GM19463 (cell line): ENCODE measurements at regions not wholly inside any gene's neighbourhood (a gene's known extent, or its start where the extent isn't known, plus 50 kb on each side); places are given as distances from the start of the nearest gene placed in this dataset.
"Not testable (repeated sequence)": the region's sequence is repeated elsewhere in the genome, so short reads cannot be mapped to it uniquely, and the experiment has no call there.

Source experiments
- ATAC-seq: cut with Tn5 transposase; IDR thresholded peaks from one replicate; pipeline ENCODE4 v1.9.1; 2021; ENCODE audit warnings: mild to moderate bottlenecking, moderate library complexity; ENCODE audit not compliant: unreplicated experiment

DNA sequence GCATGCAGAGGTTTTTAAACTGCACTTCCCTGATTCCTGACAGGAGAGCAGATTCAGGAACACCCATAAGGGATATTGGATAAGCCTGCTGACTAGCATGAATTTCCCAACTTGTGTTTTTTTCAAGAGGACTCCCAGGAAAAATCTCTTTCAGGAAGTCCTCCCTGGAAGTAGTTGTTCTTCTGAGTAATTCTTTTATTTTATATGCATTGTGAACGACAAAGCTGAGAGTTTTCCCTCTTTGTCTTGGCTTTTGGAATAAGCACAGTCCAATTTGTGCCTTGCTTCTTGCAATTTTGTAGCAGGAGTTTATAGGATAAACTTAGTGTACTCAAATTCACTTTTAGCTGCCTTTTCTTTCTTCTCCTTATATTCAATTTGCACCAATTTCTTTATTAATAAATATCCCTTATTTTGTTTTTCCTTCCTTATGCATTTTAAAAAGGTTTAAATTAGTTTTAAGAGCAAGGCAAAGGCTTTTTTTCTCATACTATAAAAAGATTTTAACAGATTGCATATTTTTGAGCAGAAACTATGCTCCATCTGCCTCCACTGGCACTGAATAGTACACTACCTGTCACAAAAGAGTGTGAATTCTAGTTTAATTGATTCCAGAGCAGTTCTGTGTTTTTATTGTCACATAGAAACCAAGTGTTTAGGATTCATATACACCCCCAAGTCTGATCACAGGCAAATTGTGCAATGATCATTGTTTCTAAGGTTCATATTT, 543.3 kb upstream of the SPRY2 start:
- ATAC-seq: no peak

DNA sequence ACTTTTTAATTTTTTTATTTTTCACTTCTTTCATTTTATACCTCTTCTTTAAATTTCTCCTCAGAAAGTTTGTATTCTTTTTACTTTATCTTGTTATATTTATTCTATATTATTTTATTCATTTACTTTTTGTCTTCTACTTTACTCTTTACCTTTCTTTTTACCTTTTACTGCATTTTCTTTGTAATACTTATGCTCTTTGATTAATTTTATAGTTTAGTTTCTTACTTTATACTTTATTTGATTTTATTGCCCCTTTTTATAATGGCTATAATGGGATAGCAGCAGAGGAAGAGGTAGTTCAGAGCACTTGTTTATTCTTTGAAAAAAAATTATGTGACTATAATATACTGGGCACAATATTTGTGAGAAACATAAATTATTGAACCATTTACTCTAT, 542.6 kb upstream of the SPRY2 start:
- ATAC-seq: no peak

DNA sequence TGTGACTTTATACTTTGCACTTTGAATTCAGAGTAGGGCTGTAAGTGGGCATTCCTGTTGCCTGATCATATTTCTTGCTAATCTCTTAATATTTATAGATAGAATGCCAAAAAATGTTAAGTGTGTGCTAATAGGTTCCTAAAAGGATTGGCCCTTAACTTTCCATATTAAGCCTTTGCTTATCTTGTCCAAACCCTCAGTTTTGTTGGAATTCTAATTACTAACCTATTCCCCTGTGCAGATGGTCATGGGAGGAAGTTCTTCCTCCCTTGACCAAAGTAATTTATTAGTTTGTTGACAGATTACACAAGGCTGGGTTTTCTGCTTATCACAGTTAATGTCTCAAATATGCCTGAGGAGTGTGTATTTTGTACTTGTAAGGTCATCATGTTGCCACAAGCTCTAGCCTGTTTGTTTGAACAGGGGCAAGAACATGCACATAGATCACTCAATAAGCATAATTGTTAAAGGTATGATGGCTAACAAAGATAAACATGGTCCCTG, 541.1 kb upstream of the SPRY2 start:
- no peak for ATAC-seq

DNA sequence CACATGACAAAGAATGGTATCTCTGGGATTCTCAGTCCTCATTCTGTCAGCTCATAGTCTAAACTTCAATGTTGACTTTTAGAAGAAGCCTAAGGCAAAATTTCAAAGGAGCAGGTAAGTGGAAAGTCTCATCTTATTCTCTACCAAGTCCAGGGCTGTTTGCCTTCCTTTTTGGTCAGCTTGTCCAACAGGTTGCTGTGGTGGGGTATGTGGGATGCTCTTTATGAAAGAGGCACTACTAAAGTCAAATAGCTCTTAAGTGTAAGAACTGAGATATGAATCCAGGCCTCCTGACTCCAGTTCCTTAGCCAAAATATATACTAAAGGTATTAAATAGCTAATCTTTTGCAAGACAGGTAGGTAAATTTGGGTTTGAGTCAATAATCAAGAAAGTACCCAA, 540.6 kb upstream of the SPRY2 start:
- no peak for ATAC-seq

DNA sequence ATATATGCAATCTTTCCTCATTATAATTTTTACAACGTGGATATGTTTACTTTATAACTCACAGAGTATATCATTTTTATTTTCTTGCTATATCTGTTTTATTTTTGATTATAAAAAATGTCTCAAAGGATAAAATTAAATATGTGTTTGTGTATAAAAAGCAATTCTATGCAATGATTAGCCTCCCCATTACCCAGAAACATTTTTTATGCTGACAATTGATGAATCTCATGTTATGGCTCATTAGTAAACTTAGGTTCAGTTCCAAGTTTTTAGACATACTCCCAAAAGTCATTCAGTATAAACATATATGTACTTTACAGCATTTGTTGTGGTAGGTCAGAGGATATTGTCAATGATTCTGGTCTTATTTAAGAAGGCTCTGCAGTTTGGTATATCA, 540.1 kb upstream of the SPRY2 start:
- ATAC-seq: no peak

DNA sequence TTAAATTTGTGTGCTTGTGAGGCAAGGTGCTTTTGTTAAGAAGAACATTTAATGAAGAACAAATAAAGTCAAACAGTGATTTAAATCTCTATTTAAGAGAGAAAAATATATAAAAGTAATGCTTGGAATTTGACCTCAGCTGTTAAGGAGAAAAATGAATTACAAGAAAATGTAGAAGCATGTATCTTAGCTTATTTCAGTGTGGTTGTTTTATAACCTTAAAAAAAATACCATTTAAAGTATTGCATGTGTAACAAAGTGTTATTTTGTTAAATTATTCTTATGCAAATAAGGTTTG, 537.0 kb upstream of the SPRY2 start:
- ATAC-seq: no peak

DNA sequence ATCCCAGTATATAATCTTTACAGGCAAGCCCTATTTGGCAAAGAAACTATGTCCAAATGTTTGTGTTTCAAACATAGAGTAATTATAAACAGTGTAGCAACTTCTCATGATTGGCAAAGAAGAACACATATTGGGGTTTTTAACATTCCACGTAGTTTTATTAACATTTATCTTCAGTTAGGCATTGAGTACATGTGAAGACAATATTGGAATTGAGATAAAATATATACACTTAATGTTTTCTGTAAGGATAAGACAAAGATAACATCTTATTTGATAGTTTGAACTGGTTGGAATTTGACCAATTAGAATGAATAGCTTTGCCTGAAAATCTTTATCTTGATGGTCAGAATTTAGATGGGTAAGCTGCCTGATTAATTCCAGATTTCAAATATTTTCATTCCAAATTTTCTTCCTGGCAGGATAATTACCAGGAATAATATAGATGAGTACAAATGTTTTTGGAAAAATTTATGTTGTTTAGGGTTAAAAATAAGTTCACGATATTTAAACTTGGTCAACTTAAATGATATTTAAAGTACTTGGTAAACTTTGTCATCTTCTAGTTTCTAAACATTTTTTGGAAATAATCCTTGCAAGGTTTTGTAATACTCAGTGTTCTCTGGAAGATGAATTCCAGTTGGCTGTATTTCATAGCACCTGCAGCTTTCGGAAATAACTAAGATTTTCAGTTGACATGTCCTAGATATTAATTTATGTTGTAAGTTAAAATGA, 536.5 kb upstream of the SPRY2 start:
- no peak for ATAC-seq

DNA sequence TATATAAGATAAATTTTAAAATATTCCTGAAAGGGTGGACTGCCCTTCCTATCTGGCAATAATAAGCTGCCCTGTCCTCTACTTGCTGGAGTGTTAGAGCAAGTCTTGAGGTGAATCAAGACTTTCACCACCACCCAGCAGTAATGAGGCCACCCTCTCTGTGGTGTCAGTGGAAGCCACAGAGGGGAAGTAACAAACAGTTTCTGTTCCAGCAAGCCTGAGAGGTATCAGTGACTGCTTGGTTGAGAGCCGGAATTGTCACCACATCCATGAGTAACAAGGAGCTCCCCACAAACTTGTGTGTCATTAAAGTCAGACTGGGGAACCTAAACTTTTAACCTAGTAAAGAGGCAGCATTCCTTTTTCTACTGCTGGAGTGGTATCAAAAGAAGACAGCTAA, 532.7 kb upstream of the SPRY2 start:
- peak; percentile 98 for ATAC-seq

DNA sequence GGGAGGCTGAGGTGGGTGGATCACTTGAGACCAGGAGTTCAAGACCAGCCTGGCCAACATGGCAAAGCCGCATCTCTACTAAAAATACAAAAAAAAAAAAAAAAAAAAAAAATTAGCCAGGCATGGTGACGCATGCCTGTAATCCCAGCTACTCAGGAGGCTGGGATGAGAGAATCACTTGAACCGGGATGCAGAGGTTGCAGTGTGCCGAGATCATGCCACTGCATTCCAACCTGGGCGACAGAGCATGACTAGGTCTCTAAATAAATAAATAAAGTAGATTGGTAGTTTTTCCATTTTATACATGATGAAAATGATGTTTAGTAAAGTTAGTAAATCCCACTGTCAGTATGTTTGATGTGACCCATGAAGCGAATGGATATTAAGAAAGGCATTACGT, 531.0 kb upstream of the SPRY2 start:
- ATAC-seq: not testable (repeated sequence)

DNA sequence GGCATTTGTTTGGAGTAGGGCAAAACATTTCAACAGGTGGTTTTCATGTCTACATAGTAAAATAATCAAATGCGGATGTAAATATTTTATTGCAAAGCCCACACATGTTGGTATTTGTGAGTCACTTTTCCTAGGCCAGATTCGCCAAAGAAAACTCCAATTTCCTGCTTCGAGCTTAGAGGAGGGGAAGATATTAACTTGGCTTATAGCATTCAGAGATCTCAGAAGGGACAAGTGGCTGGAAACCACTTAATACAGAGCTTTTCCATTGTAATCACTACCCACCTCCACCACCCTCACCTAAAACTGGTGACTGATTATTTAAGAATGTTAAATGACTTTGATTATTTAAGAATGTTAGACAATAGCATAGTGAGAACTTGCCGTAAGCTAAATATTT, 530.6 kb upstream of the SPRY2 start:
- no peak for ATAC-seq

DNA sequence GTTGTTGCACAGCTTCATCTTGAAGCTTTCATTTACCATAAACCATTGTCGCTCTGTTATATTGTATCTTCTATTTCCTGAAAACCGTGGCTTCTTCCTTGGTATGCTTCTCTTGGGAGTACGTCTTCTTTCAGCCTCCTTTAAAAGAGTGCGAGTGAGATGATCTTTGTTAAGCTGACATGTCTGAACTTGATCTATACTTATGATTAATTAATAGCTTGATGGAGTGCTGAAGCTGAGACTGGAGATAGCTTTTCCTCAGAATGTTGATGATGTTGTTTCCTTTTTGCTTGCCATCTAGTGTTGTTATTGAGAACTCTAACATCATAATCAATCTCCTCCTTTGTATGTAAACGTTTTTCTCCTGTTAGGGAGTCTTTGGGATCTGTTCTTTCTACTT, 529.3 kb upstream of the SPRY2 start:
- ATAC-seq: no peak

DNA sequence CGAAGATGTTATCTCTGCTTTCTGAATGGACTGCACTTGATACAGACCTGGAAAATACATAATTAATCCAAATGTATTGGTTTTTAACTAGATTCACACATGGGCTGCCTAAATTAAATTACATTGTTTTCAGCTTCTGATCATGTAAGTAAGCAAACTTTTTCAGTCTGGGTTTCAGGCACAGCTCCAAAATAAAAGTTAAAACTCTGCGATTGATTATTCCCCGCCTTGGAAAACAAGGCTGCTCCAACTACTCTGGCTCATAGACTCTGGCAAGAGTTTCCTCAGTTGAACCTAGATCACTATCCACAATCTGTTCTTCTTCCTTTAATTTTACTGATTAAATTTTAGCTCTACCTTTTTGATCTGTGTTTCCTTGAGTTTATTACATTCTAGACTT, 526.0 kb upstream of the SPRY2 start:
- no peak for ATAC-seq

DNA sequence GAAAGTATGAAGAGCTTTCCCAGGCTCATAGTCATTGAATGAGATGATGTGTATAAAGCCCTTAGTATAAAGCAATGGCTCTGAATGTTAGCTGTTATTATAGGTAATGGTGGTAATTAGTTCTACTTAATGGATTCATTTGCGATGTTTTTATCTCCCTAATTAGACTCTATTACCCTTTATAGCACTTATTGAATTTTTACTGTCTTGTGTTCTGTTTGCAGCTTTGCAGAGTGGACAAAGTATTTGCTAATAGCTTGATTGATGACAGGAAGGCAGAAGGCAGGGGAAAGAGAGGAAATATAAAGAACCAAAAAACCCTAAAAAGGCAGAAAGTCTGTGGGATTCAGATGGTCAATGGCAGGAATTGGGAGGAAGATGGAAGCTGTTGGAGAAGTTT, 524.4 kb upstream of the SPRY2 start:
- no peak for ATAC-seq

DNA sequence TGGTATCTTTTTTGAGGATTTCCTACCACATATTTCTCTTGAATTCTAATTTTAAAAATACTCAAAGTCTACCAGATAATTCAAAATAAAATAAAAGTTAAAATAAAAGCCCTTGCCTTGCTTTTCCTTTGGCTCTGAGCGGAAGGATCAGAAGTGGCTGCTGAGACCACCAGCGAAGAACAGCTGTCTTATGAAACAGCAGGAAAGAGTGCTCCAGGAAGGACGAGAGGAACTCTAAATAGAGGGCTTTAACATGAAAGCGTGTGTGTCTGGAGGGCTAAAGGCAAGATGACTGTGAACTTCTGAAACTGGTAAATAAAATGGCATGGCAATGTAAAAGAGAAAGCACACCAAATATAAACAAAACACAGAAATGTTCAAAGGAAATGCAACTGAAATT, 521.5 kb upstream of the SPRY2 start:
- no peak for ATAC-seq

DNA sequence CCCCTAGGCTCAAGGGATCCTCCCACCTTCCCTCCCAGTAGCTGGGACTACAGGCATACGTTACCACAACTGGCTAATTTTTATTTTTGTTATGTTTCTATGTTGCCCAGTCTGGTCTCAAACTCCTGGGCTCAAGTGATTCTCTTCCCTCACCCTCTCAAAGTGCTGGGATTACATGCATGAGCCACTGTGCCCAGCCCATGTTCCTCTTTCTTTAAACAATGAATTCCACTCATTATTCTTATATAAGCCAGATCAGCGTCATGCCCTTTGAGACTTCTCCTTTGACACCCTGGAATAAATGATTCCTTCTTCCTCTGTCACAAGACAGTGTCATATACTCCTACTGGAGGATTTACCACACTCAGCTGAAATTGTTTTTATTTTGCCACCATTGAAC, 519.9 kb upstream of the SPRY2 start:
- ATAC-seq: no peak

DNA sequence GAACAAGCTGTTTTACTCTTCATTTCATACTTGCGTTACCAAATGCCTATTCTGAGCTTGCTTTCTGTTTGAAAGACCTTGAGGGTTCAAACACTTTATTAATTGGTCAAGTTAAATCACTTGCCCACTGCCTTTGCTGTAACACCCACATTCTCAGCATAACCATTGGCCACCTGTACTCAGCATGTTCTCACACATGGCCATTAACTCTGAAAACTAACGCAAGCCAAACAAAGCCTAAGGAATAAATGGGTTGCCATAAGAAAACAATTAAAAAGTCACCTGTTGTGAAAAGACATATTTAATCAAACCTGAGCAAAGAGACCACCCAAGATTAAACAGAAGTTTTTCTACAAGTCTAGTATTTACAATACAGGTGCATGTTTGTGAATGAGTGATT, 517.2 kb upstream of the SPRY2 start:
- no peak for ATAC-seq

DNA sequence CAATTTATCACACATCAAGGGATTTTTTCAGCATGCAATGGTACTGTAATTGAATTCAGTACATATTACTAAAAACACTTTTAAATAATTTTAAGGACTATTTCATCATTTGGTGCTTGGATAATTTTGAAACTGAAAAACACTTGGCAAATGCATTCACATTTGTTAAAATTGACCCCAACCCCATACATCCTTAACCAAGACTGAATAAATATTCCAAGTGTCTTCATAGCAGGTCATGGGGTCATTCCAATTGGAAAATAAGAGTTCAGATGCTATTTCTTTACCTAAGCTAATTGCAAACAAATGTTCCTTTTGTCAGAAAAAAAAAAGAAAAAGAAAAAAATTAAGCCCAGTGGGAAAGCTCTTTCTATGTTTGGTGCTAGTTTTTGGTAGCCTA, 516.4 kb upstream of the SPRY2 start:
- no peak for ATAC-seq

DNA sequence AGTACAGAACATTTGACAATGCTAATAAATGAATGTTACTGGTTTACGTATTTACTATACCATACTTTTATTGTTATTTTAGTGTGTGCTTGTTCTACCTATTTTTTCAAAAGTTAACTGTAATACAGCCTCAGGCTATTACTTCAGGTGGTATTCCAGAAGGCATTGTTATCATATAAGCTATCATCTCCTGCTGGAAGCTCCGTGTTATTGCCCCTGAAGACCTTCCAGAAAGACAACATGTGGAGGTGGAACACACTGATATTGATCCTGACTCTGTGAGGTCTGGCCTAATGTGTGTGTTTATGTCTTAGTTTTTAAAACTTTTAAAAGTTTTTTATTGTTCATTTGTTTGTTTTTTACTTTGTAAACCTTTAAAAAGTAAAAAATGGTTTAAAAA, 509.8 kb upstream of the SPRY2 start:
- ATAC-seq: no peak

DNA sequence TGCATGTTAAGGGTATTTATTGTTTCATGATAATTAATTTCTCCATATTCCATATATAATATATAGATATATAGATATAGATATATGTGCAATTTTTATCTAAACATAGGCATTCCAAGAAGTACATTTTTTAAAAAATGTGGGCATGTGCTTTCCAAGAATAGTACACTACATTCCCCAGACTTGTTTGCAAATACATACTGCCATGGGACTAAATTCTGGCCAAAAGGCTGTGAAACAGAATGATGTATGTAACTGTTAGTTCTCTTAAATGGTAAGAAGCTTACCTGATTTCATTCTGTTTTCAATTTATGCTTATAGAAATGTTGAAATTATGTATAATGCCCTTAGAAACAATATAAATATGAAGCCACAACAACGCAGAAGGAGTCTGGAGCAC, 503.2 kb upstream of the SPRY2 start:
- ATAC-seq: no peak

DNA sequence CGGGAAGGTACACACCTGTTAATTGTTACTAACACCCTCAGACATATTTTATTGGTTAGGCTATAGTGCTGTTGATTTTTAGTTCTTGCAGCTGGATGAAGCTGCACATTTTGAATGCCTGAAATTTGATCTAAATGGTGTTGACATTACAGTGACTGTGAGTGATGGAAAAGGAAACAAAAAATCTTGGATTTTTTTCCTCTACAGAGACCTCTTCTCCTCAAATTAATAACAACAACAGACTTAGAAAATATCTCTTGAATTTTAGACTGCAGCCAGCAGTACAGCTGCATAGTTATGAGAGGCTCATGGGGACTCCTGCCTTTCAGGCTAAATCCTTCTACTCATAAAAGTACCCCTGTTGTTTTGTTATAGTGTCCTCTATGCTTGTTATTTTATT, 500.5 kb upstream of the SPRY2 start:
- ATAC-seq: no peak

DNA sequence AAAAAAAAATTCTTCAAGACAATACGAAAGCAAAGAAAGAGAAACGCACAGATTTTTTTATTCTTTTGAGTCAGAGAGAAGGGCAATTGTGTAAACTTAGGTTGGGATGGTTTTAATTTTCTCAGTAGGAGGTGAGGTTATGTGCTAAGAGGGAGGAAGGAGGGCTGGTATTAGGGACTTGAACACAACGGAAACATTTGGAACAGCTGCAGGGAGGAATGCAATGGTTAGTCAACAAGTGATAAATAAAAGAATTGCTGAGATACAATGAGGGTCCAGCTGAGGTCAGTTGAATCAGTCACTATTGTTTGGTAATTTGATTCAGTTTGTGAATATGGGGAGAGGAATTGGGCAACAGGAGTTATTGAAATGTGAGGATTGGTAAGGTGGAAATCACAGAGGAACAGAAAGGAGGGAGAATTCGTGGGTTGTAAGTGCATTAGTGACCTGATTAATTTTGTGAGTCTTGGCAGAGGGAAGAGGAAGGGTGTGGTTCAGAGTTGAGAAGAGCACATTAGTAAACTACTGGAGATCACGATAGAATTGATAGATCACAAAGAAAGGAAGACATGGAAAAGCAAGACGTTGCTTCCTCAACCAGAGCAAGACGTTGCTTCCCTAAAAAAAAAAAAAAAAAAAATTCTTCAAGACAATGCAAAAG, 499.5 kb upstream of the SPRY2 start:
- ATAC-seq: no peak

DNA sequence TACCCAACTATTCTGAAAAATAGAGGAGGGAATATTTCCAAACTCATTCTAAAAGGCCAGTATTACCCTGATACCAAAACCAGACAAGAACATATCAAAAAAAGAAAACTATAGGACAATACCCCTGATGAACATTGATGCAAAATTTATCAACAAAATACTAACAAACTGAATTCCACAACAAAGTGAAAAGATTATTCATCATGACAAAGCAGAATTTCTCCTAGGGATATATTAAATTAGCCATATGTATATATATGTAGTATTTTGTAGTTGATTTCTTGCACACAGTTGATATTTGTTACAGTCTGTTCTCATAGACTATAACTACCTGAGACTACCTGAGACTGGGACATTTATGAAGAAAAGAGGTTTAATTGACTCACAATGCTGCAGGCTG, 495.0 kb upstream of the SPRY2 start:
- ATAC-seq: no peak
